ENCODE measurements at regions not wholly inside any gene's neighbourhood (a gene's known extent, or its start where the extent isn't known, plus 50 kb on each side); places are given as distances from the start of the nearest gene placed in this dataset.
"Not testable (repeated sequence)": the region's sequence is repeated elsewhere in the genome, so short reads cannot be mapped to it uniquely, and the experiment has no call there.

DNA sequence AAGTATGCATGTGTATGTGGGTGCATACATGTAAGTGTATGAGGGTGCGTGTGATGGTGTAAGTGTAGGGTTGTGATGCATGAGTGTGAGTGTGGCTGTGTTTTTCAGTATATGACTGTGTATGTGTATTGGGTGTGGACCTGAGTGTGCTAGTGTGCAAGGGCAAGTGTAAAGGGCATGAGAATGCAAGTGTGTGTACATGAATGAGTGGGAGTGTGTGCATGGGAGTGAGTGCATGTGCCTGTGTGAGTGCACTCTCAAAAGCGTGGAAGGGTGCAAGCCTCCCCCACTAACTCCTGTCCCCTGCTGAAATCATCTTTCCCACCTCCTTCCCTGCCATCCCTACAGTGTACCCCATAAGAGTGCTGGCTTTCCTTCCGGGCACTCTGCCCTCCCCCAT, 225.1 kb upstream of the PRKX start:
- Histone ChIP-seq H3K4me3 (ENCODE audit: low read depth, low read length) (no peak overlapping the region), H3K36me3 (ENCODE audit: insufficient read depth) (no peaks in the 10 kb centered on the region), H3K27ac (ENCODE audit: low read depth) (no peak overlapping the region), H3K4me1 (ENCODE audit: insufficient read depth) (no peaks in the 10 kb centered on the region)
- 74% methylated on average over 3 of the region's 3 CpGs for WGBS
- DNase-seq (ENCODE audit: extremely low spot score) = no peak

DNA sequence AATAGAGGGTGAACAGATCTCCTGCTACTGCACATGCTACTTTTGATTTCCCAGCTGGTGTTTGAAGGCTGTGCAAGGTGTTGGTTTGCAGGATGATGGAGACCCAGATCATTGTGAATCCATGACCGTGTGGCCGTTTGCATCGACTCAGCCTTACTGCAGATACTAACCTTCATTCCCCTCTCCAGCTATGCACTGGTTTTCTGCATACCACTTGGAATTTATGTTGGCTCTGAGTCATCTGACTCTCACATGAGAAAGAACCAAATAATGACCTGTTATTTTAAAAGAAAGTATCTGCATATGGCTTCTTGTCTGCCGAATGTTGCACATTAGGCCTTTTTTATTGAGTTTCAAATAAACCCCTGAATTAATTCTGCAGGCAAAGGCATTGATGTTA, 221.7 kb upstream of the PRKX start:
- H3K4me1 ChIP-seq (ENCODE audit: insufficient read depth); H3K4me3 ChIP-seq (ENCODE audit: low read depth, low read length); H3K36me3 ChIP-seq (ENCODE audit: insufficient read depth); H3K27ac ChIP-seq (ENCODE audit: low read depth); DNase-seq (ENCODE audit: extremely low spot score): not testable (repeated sequence)
- no CpG with 5 or more reads among the region's 4 CpGs for WGBS

DNA sequence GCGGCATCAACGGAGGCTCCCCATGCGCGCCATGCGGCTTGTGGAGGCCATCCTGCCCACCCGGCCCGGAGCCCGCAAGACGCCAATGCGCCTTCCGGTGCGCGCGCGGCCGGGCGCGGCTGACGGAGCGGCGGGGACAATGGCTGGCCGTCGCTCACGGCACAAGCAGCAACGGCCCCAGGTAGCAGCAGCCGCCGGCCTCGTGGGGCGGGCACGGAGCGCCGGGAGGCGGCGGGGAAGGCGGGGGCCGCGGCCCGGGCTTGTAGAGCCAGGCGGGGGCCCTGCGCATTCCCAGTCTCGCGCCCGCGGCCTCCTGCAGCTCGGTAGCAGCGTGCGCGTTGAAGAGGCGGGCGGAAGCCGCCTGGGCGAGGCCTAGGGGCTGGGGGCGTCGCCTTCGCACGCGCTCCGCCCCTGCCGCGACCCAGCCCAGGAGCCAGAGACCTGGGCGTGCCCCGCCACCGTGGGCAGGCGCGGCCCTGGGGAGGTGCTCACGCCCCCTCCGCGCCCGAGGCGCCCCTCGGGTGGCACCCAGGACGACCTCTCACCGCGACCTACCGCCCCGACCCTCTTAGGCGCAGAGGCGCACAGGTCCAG, 207.1 kb upstream of the PRKX start:
- H3K4me1 ChIP-seq (ENCODE audit: insufficient read depth); H3K4me3 ChIP-seq (ENCODE audit: low read depth, low read length); H3K36me3 ChIP-seq (ENCODE audit: insufficient read depth); DNase-seq (ENCODE audit: extremely low spot score); H3K27ac ChIP-seq (ENCODE audit: low read depth): not testable (repeated sequence)
- WGBS = no CpG with 5 or more reads among the region's 78 CpGs

DNA sequence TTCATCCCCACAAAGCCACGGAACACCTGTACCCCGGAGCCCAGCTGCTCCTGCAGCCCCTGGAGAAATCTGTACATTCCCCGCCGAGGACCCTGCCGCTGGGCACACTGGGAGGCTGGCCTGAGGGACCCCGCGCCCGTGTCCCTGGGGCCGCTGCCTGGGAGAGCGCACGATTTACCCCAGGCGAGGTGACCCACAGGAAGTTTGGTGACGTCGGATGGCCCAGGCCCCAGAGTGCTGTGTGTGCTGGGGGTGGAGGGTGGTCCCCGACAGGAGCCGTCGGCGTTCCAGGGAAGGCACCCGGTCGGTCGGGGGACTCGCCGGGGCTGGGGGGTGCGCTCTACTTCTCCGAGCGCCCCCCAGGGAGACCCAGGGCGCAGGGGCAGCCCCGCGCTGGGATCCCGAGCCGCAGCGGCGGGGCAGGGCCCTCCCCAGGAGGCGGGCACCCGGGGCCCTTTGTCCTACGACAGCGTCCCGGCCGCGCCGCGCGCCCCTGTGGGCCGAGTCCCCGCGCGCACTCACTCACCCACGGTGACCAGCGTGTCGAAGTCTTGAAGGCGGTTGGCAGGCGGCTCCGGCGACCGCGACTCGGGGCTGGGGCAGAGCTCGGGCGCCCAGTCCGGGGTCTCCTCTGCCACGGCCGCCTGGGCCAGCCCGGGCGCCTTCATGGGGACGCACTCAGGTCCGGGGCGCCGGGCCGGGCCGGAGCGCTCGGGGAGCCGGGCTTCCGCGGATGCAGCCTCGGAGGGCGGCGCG, 206.4 kb upstream of the PRKX start:
- H3K36me3 ChIP-seq (ENCODE audit: insufficient read depth); H3K4me1 ChIP-seq (ENCODE audit: insufficient read depth); H3K4me3 ChIP-seq (ENCODE audit: low read depth, low read length); DNase-seq (ENCODE audit: extremely low spot score); H3K27ac ChIP-seq (ENCODE audit: low read depth): not testable (repeated sequence)
- no CpG with 5 or more reads among the region's 79 CpGs for WGBS

DNA sequence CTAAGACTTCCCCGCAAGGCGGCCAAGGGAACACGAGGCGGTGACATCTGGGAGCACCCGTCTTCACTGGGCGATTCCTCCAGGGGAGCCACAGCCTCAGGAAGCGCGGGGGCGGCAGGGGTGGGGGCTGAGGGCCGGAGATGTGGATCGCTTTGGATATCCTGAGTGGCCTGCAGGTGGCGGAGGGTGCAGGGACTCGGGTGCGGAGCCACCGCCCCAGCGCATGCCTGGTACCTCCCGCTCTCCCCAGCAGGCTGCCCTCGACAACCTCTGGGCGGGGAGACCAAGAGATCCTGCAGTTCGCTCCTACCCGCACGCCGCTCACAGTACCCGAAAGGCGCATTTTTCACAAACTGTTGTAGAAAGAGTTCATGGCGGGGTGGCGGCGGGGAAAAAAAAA, 201.4 kb upstream of the PRKX start:
- not testable (repeated sequence) for DNase-seq (ENCODE audit: extremely low spot score); H3K36me3 ChIP-seq (ENCODE audit: insufficient read depth); H3K4me3 ChIP-seq (ENCODE audit: low read depth, low read length); H3K27ac ChIP-seq (ENCODE audit: low read depth); H3K4me1 ChIP-seq (ENCODE audit: insufficient read depth)
- WGBS = no CpG with 5 or more reads among the region's 28 CpGs

DNA sequence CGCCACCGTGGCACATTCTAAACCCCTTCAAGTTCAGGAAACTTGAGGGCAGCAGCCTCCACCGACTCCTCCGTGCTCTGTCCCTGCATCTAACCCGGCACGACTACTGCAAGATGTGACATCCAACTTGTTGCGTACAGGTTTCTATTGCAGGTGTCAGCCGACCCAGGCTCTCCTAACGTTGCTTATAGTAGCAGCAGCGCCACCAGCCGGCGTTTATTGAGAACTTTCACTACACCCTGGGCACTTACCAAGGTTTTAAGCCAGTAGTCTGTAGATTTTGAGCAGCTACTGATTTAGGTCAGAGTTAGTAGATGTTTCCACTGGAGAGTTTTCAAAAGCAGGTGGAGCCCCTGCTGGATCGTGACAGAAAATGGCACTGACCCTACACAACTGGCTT, 200.6 kb upstream of the PRKX start:
- not testable (repeated sequence) for DNase-seq (ENCODE audit: extremely low spot score); H3K4me1 ChIP-seq (ENCODE audit: insufficient read depth); H3K36me3 ChIP-seq (ENCODE audit: insufficient read depth); H3K27ac ChIP-seq (ENCODE audit: low read depth); H3K4me3 ChIP-seq (ENCODE audit: low read depth, low read length)
- no CpG with 5 or more reads among the region's 13 CpGs for WGBS

DNA sequence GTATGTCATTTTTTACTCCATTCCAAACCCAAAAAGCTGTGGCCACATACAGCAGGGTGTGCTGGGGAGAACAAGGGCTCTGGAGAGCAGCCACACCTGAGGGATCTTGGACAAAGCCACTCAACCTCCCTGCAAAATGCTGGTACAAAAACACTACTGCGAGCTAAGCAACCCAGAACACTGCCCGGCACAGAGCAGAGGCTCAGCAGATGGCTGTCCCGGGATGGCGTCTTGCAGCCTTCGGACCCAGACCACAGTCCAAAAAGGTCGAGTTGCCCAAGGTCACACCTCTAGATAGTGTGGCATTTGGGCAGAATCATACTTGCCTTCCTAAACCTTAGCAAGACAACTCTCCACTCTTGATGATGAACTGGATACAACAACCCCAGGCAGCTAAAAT, 197.6 kb upstream of the PRKX start:
- DNase-seq (ENCODE audit: extremely low spot score); H3K4me1 ChIP-seq (ENCODE audit: insufficient read depth); H3K4me3 ChIP-seq (ENCODE audit: low read depth, low read length); H3K36me3 ChIP-seq (ENCODE audit: insufficient read depth); H3K27ac ChIP-seq (ENCODE audit: low read depth): not testable (repeated sequence)
- WGBS = no CpG with 5 or more reads among the region's 6 CpGs

DNA sequence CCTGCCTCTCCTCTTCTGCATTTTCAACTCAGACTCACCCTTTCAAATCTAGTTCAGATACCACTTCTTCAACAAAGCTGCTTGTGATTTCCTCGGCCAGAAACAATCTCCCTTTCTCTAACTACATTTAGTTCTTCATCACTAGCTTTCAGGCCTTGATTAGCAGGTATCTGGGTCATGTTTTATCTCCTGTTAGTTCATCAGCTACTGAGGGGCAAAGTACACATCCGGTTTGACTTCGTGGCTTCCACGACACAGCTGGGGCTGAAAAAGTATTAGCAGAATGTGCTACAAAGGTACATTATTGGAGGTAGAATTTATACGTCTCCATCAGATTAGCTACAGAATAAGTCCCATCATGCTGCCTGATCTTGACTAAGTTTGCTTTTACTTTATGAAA, 197.2 kb upstream of the PRKX start:
- not testable (repeated sequence) for H3K4me3 ChIP-seq (ENCODE audit: low read depth, low read length); DNase-seq (ENCODE audit: extremely low spot score); H3K27ac ChIP-seq (ENCODE audit: low read depth); H3K36me3 ChIP-seq (ENCODE audit: insufficient read depth); H3K4me1 ChIP-seq (ENCODE audit: insufficient read depth)
- WGBS = no CpG with 5 or more reads among the region's 5 CpGs

DNA sequence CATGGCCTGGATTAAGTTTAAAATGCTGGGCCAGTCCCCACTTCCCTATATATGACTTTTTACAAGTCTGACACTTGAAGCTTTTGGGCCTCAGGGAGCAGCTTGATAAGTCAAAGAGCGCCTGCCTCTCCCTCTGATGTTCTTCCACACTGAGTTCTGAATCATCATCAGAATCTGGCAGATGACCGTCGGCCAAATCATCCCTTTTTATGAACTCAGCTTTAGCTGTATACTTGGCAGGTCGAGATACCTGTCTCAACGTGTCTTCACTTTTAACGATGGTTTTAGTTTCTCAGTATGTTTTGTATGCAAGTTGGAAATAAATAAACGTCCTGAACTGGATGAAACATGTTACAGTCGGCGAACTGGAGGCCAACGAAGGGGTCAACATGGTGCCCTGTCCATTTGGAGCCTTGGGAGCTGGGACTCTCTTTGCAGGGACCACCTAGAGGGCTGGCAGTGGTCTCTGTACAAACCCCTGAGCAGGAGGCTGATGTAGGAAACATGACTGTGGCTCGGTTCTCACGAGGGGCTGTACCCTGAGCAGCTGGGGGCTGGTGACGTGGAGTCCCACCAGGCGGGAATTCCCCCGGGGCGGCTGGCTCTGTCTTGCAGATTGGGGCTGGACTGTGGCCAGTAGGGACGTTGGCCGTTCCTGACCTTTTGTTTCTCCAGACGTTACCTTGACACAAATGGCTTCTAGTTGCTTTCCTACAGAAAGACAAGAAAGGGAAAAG, 192.2 kb upstream of the PRKX start:
- not testable (repeated sequence) for H3K4me1 ChIP-seq (ENCODE audit: insufficient read depth); H3K4me3 ChIP-seq (ENCODE audit: low read depth, low read length); H3K27ac ChIP-seq (ENCODE audit: low read depth); DNase-seq (ENCODE audit: extremely low spot score); H3K36me3 ChIP-seq (ENCODE audit: insufficient read depth)
- no CpG with 5 or more reads among the region's 19 CpGs for WGBS

DNA sequence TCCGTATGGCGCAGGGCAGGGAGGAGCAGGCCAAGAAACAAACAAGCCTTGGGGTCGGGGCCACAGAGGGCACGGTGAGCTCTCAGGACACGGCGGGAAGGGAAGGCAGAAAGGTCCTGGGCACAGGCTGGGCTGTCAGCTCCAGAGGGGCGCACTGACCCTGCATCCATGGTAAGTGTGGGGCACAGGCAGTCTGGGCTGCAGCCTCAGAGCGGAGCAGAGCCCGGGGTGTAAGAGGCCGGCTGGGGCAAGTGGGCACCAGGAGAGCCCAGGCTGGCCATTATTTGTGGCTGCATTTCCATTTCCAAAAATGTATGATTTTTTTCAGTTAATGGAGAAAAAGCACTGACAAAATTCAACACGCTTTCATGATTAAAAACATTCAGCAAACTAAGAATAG, 188.8 kb upstream of the PRKX start:
- not testable (repeated sequence) for DNase-seq (ENCODE audit: extremely low spot score); H3K27ac ChIP-seq (ENCODE audit: low read depth); H3K36me3 ChIP-seq (ENCODE audit: insufficient read depth); H3K4me3 ChIP-seq (ENCODE audit: low read depth, low read length); H3K4me1 ChIP-seq (ENCODE audit: insufficient read depth)
- WGBS = 100% methylated on average over 3 of the region's 11 CpGs

DNA sequence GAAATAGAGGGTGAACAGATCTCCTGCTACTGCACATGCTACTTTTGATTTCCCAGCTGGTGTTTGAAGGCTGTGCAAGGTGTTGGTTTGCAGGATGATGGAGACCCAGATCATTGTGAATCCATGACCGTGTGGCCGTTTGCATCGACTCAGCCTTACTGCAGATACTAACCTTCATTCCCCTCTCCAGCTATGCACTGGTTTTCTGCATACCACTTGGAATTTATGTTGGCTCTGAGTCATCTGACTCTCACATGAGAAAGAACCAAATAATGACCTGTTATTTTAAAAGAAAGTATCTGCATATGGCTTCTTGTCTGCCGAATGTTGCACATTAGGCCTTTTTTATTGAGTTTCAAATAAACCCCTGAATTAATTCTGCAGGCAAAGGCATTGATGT, 183.3 kb upstream of the PRKX start:
- H3K36me3 ChIP-seq (ENCODE audit: insufficient read depth); H3K27ac ChIP-seq (ENCODE audit: low read depth); H3K4me3 ChIP-seq (ENCODE audit: low read depth, low read length); H3K4me1 ChIP-seq (ENCODE audit: insufficient read depth); DNase-seq (ENCODE audit: extremely low spot score): not testable (repeated sequence)
- WGBS = no CpG with 5 or more reads among the region's 4 CpGs

DNA sequence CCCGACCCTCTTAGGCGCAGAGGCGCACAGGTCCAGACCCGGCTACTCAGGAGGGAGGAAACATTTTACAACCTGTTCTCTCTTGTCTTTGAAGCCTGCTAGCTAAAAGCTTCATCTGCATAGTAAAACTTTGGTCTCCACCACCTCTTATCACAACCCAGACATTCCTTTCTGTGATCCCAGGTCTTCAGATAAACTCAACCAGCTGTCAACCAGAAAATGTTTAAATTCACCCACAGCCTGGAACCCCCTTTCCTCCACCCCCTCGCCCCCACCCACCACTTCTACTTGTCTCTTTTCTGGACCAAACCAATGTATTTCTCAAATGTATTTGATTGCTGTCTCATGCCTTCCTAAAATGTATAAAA, 169.1 kb upstream of the PRKX start:
- no CpG with 5 or more reads among the region's 5 CpGs for WGBS
- not testable (repeated sequence) for DNase-seq (ENCODE audit: extremely low spot score); H3K36me3 ChIP-seq (ENCODE audit: insufficient read depth); H3K4me3 ChIP-seq (ENCODE audit: low read depth, low read length); H3K27ac ChIP-seq (ENCODE audit: low read depth); H3K4me1 ChIP-seq (ENCODE audit: insufficient read depth)

DNA sequence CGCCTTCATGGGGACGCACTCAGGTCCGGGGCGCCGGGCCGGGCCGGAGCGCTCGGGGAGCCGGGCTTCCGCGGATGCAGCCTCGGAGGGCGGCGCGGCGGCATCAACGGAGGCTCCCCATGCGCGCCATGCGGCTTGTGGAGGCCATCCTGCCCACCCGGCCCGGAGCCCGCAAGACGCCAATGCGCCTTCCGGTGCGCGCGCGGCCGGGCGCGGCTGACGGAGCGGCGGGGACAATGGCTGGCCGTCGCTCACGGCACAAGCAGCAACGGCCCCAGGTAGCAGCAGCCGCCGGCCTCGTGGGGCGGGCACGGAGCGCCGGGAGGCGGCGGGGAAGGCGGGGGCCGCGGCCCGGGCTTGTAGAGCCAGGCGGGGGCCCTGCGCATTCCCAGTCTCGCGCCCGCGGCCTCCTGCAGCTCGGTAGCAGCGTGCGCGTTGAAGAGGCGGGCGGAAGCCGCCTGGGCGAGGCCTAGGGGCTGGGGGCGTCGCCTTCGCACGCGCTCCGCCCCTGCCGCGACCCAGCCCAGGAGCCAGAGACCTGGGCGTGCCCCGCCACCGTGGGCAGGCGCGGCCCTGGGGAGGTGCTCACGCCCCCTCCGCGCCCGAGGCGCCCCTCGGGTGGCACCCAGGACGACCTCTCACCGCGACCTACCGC, 168.6 kb upstream of the PRKX start:
- not testable (repeated sequence) for H3K4me3 ChIP-seq (ENCODE audit: low read depth, low read length); H3K36me3 ChIP-seq (ENCODE audit: insufficient read depth); H3K4me1 ChIP-seq (ENCODE audit: insufficient read depth); DNase-seq (ENCODE audit: extremely low spot score); H3K27ac ChIP-seq (ENCODE audit: low read depth)
- no CpG with 5 or more reads among the region's 91 CpGs for WGBS
